Thyroid gland (tissue), 4 donors: ENCODE measurements at regions not wholly inside any gene's neighbourhood (a gene's known extent, or its start where the extent isn't known, plus 50 kb on each side); places are given as distances from the start of the nearest gene placed in this dataset.

Source experiments
- DNase-seq, 2 donors: peaks; one replicate each; pipeline ENCODE4 v3.0.0-alpha.2; 2019
- H3K27ac ChIP-seq, 3 donors: fragments of 200-600 bp; sonication (generic); 1 replicate in 2 of 3; 2 replicates in 1 of 3; pipeline ENCODE4 v1.5.1; 2016 to 2019; ENCODE audit warnings: mild to moderate bottlenecking in 1 of 3, moderate library complexity in 1 of 3
- H3K27me3 ChIP-seq: fragments of 200-600 bp; sonication (generic); one replicate; pipeline ENCODE4 v1.5.1; 2019
- H3K36me3 ChIP-seq, 2 donors: fragments of 200-600 bp; sonication (generic); one replicate each; pipeline ENCODE4 v1.5.1; 2016 to 2019
- H3K4me1 ChIP-seq, 2 donors: fragments of 200-600 bp; sonication (generic); one replicate each; pipeline ENCODE4 v1.5.1; 2017 to 2019
- H3K4me3 ChIP-seq, 3 donors: fragments of 200-600 bp; sonication (generic); replicated peaks in 1 of 3; 1 replicate in 2 of 3; 2 replicates in 1 of 3; pipeline ENCODE4 v1.5.1; 2016; ENCODE audit warnings: mild to moderate bottlenecking in 1 of 3
- H3K9me3 ChIP-seq: fragments of 200-600 bp; sonication (generic); one replicate; pipeline ENCODE4 v1.5.1; 2017
- CTCF ChIP-seq, 6 experiments: fragments of 200-600 bp in 3 of 6; fragments of 450-650 bp in 3 of 6; sonication (generic) in 3 of 6; IDR thresholded peaks; one replicate each; pipeline ENCODE4 v1.5.1; 2016 to 2019; ENCODE audit warnings: antibody characterized with exemption in 6 of 6, mild to moderate bottlenecking in 2 of 6, inconsistent platforms in 1 of 6, moderate library complexity in 1 of 6
- POLR2A ChIP-seq, 2 donors: fragments of 450-650 bp; IDR thresholded peaks; one replicate each; pipeline ENCODE4 v1.6.1; 2017; ENCODE audit warnings: antibody characterized with exemption in 2 of 2, mild to moderate bottlenecking in 2 of 2, moderate library complexity in 1 of 2
- WGBS, 2 donors: methylation state at CpG; one replicate each; pipeline ENCODE4 v1.1.5; 2017; 5-methylcytosine and 5-hydroxymethylcytosine counted together
- intact Hi-C: fragments of 100-400 bp; cut with DNase I; formaldehyde crosslinking; loops from one replicate; pipeline ENCODE4 v1.15.1; 2023

GRCh38 chr9:108687006-108687987, 168.5 kb downstream of the ACTL7B start:
- TF ChIP-seq POLR2A (IDR thresholded peaks at IDR 0.05) (no peak), CTCF (IDR thresholded peaks at IDR 0.05) (no peak)
- intact Hi-C loops: no loop called here
- no peaks in the 10 kb centered on the region for H3K4me1 ChIP-seq
- no peaks in the 10 kb centered on the region for H3K27me3 ChIP-seq
- no peak for DNase-seq
- no peaks in the 10 kb centered on the region for H3K36me3 ChIP-seq
- WGBS, 2 donors: 71 to 93% methylated on average over 8 of the region's 8 CpGs
- no peaks in the 10 kb centered on the region for H3K9me3 ChIP-seq
- no peak overlapping the region for H3K27ac ChIP-seq
- no peak overlapping the region for H3K4me3 ChIP-seq

- no peaks in the 10 kb centered on the region for H3K4me1 ChIP-seq
- no peak for TF ChIP-seq CTCF (IDR thresholded peaks at IDR 0.05)
- no peak for TF ChIP-seq POLR2A (IDR thresholded peaks at IDR 0.05)
- no peaks in the 10 kb centered on the region for H3K9me3 ChIP-seq
- no peaks in the 10 kb centered on the region for H3K27me3 ChIP-seq
- DNase-seq: no peak
- intact Hi-C loops: no loop called here
- 91 to 92% methylated on average over 4 of the region's 4 CpGs for WGBS, 2 donors
- H3K4me3 ChIP-seq: no peak overlapping the region
- H3K36me3 ChIP-seq: no peaks in the 10 kb centered on the region
- no peak overlapping the region for H3K27ac ChIP-seq
Observed at GRCh38 chr9:108684288-108685025, 171.3 kb downstream of the ACTL7B start.

GRCh38 chr9:108683245-108683644, 172.5 kb downstream of the ACTL7B start:
- H3K4me1 ChIP-seq: no peaks in the 10 kb centered on the region
- H3K9me3 ChIP-seq: no peaks in the 10 kb centered on the region
- 92 to 94% methylated on average over 5 of the region's 5 CpGs for WGBS, 2 donors
- no peaks in the 10 kb centered on the region for H3K27me3 ChIP-seq
- intact Hi-C loops: no loop called here
- no peaks in the 10 kb centered on the region for H3K36me3 ChIP-seq
- no peak for DNase-seq
- H3K4me3 ChIP-seq: no peak overlapping the region
- H3K27ac ChIP-seq: no peak overlapping the region
- TF ChIP-seq CTCF (IDR thresholded peaks at IDR 0.05) (no peak), POLR2A (IDR thresholded peaks at IDR 0.05) (no peak)

DNA sequence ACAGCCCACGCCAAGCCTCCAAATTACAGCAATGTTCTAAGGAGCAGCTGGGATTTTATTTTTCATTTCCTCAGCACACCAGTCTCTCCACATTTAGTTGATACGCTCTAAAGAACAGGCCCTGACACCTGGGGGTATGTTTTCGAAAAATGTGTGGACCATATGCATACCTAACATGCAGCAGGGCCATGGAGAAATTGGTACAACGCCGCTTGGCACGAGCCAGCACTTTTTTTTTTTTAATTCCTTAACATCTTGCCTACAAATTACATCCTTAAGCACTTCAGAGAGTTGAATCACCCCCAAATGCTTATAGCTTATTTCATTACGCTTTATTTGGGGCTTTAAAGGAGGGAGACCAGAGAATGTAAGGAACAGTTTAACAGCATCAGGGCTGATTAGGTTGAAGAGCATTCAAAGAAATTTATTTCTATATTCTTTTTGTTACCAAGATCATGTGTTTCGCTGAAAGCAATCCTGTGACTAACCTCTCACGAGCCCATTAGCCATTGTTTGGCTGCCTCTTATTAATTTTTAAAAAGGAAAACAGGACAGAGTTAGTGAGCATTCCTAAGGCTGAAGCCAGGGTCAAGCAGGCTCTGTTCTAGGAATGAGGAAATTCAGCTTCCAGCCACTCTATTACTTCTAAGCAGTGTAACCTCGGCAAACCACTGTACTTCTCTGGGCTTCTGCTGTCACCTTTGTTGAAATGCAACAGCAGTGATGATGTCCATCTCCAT, 173.8 kb downstream of the ACTL7B start:
- no peaks in the 10 kb centered on the region for H3K4me1 ChIP-seq
- no peaks in the 10 kb centered on the region for H3K27me3 ChIP-seq
- no peak for DNase-seq
- TF ChIP-seq CTCF (IDR thresholded peaks at IDR 0.05): no peak
- no peak for TF ChIP-seq POLR2A (IDR thresholded peaks at IDR 0.05)
- 85 to 92% methylated on average over 10 of the region's 10 CpGs for WGBS, 2 donors
- H3K36me3 ChIP-seq: no peaks in the 10 kb centered on the region
- H3K9me3 ChIP-seq: no peaks in the 10 kb centered on the region
- H3K4me3 ChIP-seq: no peak overlapping the region
- intact Hi-C loops: no loop called here
- H3K27ac ChIP-seq: no peak overlapping the region
